GM21515 (cell line): ENCODE measurements at regions not wholly inside any gene's neighbourhood (a gene's known extent, or its start where the extent isn't known, plus 50 kb on each side); places are given as distances from the start of the nearest gene placed in this dataset.
"Not testable (repeated sequence)": the region's sequence is repeated elsewhere in the genome, so short reads cannot be mapped to it uniquely, and the experiment has no call there.

Experiments
- ATAC-seq: cut with Tn5 transposase; IDR thresholded peaks from one replicate; pipeline ENCODE4 v1.9.1; 2021; ENCODE audit not compliant: unreplicated experiment

- no peak for ATAC-seq
Measured at GRCh38 chr3:106930086-106930485, 447.2 kb upstream of the CCDC54 start.

GRCh38 chr3:106931904-106932303 lies 445.3 kb upstream of the CCDC54 start:
- ATAC-seq, result no peak

- ATAC-seq, result no peak
Measured at GRCh38 chr3:106936337-106936736, 440.9 kb upstream of the CCDC54 start.

DNA sequence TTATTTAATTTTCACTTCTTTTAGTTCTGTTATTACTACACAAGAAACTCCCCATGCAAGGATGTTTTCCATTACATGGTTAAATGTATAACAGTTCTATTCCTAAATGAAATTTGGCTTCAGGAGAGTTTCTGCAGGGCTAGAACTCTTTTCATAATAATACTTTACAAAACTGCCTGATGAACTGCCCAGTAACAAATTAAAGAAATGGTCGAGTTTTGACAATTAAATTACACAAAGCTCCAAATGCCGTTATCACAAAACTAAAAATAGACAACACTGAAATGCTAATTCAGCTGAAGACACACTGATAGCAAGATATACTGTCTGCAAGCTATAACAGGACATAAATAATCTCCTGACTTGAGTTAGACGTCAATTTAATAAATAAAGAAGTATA lies 435.2 kb upstream of the CCDC54 start:
- ATAC-seq, result no peak

GRCh38 chr3:106943071-106943470 lies 434.2 kb upstream of the CCDC54 start:
- no peak for ATAC-seq

DNA sequence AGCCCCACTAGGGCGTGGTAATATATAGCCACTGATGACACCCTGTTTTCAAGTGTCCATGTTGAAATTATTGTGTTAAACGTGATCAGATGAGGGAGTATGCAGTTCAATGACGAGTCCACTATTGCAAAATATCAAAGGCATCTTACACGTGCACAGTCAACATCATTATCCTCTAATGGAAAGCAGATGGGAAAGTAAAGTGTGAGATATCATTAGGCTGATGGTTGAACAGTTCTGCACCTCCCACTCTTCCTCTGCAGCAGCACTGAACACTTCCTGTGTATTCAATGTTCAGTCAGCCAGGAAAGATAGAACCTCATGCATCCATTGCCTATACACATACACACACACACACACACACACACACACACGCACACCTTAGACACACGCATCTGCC lies 431.8 kb upstream of the CCDC54 start:
- ATAC-seq, result no peak

GRCh38 chr3:106946866-106947265 lies 430.4 kb upstream of the CCDC54 start:
- no peak for ATAC-seq

GRCh38 chr3:106957029-106957428 lies 420.2 kb upstream of the CCDC54 start:
- ATAC-seq, result no peak

- no peak for ATAC-seq
Measured at GRCh38 chr3:106962993-106963392, 414.2 kb upstream of the CCDC54 start.

DNA sequence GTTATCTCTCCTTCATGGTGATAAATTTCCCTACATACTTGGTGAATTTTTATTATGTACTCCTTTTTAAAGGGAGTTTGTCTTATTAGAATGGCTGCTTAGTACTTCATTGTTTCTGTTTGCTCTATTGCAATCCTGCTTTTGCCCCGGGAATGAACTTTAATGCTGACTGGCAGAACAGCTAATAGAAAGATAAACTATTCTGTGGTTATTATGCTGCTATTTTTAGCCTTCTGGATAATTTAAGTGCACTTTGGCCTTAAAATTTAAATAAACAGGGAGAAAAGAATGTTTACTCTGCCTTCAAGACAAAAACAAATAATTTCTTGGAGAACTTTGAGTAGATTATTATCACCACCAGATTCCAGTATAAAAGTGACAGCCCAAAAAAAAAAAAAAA lies 413.8 kb upstream of the CCDC54 start:
- no peak for ATAC-seq

- no peak for ATAC-seq
Measured at GRCh38 chr3:106965307-106965706, 411.9 kb upstream of the CCDC54 start.

DNA sequence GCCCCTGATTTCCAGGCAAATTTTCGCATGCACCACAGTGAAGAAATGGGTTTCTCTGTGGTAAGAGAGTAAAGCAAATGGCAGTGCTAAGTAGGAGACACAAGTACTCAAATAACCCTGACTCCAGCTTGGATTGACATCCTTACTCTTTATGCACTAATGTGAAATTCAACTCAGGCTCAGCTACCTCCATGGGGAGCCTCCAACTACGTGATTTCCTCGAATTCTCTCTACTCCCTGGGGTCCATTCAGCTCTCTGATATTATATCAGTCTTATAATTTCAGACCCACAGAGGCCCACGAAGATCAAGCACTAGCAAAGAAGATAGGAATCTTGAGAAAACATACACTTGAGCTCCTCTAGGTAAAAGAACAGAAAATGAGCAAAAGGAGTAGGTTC lies 407.6 kb upstream of the CCDC54 start:
- no peak for ATAC-seq

DNA sequence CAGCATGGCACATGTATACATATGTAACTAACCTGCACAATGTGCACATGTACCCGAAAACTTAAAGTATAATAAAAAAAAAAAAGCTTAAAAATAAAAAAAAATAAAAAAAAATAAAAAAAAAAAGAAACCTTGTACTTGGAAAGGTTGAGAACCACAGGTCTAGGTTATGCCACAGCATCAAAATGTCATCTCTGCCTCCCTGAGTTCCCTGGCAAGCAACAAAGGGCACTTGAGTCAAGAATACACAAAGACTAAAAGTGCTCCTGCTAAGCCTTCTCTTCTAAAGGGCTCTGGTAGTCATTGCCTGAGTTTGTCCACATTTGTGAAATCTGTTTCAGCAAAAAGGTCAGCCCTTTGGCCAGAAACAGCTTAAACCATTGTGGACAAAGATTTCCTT lies 395.8 kb upstream of the CCDC54 start:
- no peak for ATAC-seq

DNA sequence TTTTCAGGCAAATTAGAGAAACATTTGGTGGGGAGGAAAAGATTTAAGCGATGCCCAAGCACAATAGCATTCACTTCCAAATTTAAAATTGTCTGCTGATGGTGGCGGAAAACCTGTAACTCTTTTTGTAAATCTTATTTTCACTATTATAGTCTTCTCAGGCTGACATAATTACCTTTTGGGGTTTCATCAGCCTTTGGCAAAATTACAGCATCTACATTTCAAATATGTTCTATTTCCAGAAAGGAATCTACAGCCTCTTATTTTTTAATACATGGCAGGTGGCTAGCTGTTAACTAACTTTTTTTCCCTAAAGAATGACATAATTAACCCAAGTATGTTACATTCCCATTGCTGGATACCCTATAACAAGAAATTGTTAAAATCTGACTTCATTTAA lies 391.5 kb upstream of the CCDC54 start:
- ATAC-seq, result no peak

- not testable (repeated sequence) for ATAC-seq
Measured at GRCh38 chr3:106998841-106999682, 378.2 kb upstream of the CCDC54 start.

GRCh38 chr3:107001635-107002034 lies 375.6 kb upstream of the CCDC54 start:
- no peak for ATAC-seq

DNA sequence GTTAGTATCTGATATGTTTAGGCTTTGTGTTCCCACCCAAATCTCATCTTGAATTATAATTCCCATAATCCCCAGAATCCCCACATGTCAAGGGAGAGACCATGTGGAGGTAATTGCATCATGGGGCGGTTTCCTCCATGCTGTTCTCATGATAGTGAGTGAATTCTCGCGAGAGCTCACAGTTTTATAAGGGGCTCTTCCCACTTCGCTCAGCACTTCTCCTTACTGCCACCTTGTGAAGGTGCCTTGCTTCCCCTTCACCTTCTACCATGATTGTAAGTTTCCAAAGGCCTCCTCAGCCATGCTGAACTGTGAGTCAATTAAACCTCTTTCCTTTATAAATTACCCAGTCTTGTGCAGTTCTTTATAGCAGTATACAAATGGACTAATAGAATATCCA lies 371.9 kb upstream of the CCDC54 start:
- not testable (repeated sequence) for ATAC-seq

DNA sequence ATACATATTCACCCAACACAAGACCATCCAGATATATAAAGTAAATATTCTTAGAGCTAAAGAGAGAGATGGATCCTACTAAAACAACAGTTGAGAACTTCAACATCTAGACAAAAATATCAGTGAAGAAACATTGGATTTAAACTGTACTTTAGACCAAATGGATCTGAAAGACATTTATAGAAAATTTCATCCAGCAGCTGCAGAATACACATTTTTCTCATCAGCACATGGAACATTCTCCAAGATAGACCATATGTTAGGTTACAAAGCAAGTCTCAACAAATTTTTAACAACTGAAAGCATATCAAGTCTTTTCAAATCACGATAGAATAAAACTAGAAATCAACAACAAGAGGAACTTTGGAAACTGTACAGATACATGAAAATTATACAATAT lies 369.0 kb upstream of the CCDC54 start:
- no peak for ATAC-seq

- no peak for ATAC-seq
Measured at GRCh38 chr3:107013641-107014040, 363.6 kb upstream of the CCDC54 start.

DNA sequence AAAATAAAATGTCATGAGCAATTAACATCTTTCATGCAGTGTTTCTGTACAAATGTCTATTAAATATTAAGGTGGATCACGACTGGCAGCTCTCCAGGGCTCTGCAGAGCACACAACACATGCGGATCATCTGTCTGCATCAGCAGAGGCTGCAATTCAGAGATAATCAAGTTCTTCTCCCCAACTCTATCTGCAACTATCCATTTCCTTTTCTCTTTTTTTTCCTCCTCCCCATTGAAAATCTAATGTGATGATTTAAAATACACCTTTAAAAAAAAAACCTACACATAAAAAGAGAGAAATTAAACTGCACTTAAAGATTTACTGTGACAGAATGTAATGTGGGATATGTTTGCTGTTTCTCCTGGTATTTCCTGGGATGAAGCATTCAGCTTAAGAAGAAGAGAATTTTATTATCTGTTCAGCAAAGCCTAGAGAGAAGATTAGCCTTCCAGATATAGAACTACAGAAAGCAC lies 352.6 kb upstream of the CCDC54 start:
- no peak for ATAC-seq

DNA sequence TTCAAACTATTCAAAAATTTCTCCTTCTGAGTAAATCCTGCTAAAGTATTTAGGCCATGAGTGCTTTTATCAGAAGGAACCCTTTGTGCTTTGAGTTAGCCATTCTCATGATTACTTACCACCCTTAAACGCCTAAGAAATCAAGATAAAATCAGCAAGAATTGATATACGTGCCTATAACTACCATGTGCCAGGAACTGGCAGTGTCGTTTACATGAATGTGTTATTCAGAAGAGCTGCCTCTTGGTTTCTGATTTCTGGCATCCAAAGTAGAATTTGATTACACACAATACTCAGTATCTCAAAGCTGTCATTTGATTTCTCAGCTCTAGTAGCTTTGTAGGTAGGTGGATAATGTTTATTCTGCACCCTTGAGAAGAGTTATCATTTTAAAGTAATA lies 351.3 kb upstream of the CCDC54 start:
- no peak for ATAC-seq

DNA sequence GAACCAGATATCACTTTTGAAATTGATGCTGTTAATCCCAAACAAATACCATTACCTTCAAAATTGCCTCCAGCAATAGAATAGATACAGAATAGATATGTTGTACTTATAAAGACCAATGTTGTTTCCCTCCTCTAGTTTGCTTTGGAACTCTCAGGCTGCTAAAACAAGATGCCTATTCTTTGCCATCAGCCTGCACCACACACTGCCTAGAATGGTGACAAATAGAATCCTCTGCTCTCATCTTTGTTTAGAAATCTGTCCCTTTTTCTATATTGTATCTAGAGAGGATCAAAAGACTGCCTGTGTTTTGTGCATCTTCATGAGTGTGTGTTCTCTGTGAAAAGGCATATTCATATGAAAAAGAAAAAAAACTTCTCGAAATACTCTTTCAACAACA lies 349.2 kb upstream of the CCDC54 start:
- no peak for ATAC-seq

- no peak for ATAC-seq
Measured at GRCh38 chr3:107028626-107029025, 348.6 kb upstream of the CCDC54 start.
